GM18907 (cell line): ENCODE measurements at regions not wholly inside any gene's neighbourhood (a gene's known extent, or its start where the extent isn't known, plus 50 kb on each side); places are given as distances from the start of the nearest gene placed in this dataset.
"Not testable (repeated sequence)": the region's sequence is repeated elsewhere in the genome, so short reads cannot be mapped to it uniquely, and the experiment has no call there.

Source experiments
- ATAC-seq: cut with Tn5 transposase; IDR thresholded peaks from one replicate; pipeline ENCODE4 v1.9.1; 2021; ENCODE audit warnings: mild to moderate bottlenecking, moderate library complexity; ENCODE audit not compliant: unreplicated experiment

- ATAC-seq = not testable (repeated sequence)
Observed at GRCh38 chr9:95680306-95680705, 163.5 kb upstream of the PTCH1 start.

DNA sequence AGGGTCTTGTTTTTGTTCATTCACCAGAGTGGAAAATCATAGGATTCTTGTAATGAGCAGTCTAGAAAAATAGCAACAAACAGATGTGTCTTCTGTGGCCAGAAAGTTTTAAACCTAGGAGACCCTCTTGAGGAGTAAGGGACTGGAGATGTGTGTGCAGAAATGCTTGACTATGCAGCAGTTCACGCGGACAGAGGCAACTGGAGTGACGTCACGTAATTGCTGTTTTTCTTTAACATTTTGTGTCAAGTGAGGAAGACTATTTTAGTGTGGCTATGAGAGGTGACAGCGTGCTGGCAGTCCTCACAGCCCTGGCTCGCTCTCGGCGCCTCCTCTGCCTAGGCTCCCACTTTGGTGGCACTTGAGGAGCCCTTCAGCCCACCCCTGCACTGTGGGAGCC is 163.1 kb upstream of the PTCH1 start:
- ATAC-seq = no peak

GRCh38 chr9:95678759-95679158 is 162.0 kb upstream of the PTCH1 start:
- ATAC-seq = no peak

- ATAC-seq = no peak
Observed at GRCh38 chr9:95670122-95670521, 153.4 kb upstream of the PTCH1 start.

DNA sequence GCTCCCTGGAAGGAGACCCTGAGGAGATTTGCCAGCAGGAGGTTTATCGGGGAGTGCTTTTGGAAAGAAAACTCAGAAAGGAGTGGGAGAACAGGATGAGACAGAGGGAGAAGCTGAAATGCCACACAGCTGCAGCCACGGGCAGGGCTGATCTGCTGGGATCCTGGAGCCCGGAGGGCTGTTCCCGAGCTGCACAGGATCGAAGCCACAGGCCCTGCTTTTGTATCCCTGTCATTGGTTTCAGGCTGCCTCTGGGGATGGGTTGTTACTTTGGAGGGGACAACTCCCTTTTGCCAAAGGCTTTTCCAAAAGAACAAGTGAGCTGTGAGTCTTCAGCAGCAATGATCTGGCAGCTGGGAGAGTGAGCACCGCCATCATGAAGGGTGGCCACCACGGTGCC is 152.5 kb upstream of the PTCH1 start:
- ATAC-seq = no peak

- no peak for ATAC-seq
Observed at GRCh38 chr9:95667789-95668188, 151.0 kb upstream of the PTCH1 start.

GRCh38 chr9:95666785-95667155 is 150.0 kb upstream of the PTCH1 start:
- no peak for ATAC-seq

- ATAC-seq = no peak
Observed at GRCh38 chr9:95666096-95666784, 149.5 kb upstream of the PTCH1 start.

GRCh38 chr9:95653246-95653645 is 136.5 kb upstream of the PTCH1 start:
- ATAC-seq = no peak

DNA sequence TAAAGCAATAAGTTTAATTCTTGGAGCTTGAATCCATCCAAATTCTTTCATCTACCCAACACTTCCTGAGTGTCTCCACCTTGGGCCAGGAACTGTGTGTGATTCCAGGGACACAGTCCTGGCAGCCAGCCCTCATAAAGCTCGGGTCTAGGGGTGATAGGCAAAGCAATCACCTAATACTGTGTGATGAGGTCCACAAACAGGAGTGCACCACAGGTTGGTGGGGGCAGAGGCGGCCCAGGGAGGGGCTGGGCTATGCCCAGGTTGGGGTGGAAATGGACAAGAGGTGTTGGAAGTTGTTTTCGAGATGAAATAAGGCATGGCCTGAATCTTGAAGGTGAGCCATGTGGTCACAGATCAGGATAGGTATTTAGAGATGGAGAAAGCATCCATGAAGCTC is 133.9 kb upstream of the PTCH1 start:
- no peak for ATAC-seq

- no peak for ATAC-seq
Observed at GRCh38 chr9:95649801-95650213, 133.0 kb upstream of the PTCH1 start.

- no peak for ATAC-seq
Observed at GRCh38 chr9:95648225-95648624, 131.5 kb upstream of the PTCH1 start.

GRCh38 chr9:95645992-95646391 is 129.2 kb upstream of the PTCH1 start:
- ATAC-seq = no peak

DNA sequence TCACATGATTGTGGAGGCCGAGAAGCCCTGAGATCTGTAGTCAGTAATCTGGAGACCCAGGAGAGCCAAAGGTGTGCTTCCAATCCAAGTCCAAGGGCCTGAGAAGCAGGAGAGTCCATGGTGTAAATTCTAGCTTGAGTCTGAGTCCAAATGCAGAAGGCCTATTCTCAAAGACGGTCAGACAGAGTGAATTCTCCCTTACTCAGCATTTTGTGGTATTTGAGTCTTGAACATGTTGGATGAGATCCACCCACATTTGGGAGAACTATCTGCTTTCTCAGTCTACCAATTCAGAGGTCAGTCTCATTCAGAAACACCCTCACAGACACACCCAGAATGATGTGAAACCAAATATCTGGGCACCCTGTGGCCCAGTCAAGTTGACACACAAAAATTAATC is 128.8 kb upstream of the PTCH1 start:
- no peak for ATAC-seq

DNA sequence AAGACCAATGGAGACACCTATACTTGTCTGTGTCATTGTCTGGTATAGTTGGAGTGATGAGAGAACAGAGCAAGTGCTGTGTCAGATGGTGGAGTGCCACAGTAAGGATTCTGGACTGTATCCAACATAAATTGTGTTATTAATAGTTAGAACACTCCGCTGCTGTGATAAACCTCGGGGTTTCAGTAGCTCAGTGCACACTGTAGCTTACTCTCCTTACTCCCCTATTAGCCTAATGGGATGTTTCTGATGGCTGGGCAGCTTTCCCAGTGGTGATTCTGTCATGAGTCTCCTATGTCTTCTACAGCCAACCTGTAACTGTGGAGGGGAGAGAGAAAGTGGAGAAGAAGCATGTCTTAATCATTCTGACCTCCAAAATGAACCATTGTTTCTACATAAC is 127.6 kb upstream of the PTCH1 start:
- no peak for ATAC-seq

DNA sequence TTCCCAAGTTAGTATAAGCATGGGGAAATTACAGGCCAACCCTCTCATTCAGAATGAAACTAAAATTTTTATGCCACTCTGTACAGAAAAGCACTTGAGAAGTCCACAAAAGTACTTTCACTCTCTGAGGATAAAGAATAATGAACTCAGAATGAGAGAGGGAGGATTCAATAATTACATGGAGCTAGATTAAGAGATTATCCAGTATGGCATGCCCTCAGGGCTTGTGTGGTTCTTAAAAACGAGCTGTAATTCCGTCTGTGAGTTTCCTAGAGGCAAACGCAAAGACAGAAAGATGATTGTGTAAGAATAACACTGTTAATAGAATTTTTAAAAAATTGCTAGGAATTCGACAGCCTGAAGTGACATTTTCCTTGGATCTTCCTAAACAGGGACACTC is 126.8 kb upstream of the PTCH1 start:
- no peak for ATAC-seq

GRCh38 chr9:95642189-95642588 is 125.4 kb upstream of the PTCH1 start:
- ATAC-seq = no peak

- no peak for ATAC-seq
Observed at GRCh38 chr9:95641586-95641985, 124.8 kb upstream of the PTCH1 start.

DNA sequence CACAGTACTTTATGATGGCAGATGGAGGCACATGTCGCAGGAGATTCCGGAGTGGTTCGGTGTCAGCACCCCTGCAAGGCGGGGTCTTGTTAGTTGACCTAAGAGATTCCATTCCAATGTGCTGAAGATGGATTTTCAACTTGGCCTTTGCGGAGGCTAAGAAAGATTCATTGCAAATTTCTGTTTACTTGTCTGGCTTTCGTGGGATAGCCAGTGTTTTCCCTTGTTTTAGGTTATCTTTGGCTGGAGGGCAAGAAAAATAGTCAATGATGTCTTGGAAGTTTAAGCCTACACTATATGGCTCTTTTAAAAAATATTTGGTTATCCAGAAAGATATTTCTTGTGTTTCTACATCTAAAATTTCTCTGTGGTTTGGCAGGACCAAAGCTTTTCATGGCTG is 123.6 kb upstream of the PTCH1 start:
- no peak for ATAC-seq

GRCh38 chr9:95635986-95636671 is 119.4 kb upstream of the PTCH1 start:
- ATAC-seq = no peak

DNA sequence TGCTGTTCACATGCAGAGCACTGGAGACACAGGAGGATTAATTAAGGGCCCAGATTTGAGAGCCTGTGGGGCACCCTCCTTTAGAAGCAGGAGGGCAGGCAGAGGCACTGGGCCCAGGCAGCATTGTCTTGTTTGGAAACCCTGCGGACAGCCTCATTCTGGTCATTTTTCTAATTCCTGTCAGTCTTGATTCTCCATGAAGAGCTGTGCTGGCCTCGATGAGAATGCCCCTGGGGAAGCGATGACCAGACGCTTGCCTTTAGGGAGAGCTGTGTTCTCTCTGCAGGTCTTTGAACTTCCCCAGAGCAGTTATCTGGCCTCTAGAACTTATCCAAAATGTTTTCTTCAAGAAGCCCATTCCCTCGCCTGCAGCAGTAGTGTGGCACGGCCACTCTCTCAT is 117.8 kb upstream of the PTCH1 start:
- no peak for ATAC-seq

DNA sequence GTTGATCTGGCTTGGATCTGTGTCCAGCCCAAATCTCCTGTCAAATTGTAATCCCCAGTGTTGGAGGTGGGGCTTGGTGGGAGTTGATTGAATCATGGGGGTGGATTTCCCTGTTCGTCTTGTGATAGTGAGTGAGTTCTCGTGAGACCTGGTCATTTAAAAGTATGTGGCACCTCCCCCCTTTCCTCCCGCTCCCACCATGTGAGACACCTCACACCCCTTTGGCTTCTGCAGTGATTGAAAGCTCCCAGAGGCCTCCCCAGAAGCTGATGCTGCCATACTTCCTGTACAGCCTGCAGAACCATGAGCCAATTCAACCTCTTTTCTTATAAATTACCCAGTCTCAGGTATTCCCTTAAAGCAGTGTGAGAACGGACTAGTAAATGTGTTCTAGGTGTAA is 117.3 kb upstream of the PTCH1 start:
- ATAC-seq = no peak

DNA sequence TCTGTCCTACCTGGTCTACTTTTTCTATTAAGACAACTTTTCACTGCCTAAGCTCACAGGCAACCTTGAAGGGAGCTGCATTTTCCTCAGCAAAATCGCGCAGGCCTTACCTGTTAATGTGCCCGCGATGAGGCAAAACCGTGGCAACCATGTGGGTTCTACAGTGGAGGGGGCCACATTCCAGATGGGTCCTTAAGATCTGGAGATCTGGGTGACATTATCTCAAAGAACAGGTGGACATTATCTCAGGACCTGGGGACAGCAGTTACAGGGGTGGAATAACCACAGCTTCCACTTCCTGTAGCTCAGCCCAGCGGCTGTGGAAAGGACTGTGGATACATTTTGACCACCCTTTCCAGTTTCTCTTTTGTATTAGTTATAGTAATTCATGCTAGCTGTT is 112.8 kb upstream of the PTCH1 start:
- no peak for ATAC-seq
